ENCODE measurements at regions not wholly inside any gene's neighbourhood (a gene's known extent, or its start where the extent isn't known, plus 50 kb on each side); places are given as distances from the start of the nearest gene placed in this dataset.

DNA sequence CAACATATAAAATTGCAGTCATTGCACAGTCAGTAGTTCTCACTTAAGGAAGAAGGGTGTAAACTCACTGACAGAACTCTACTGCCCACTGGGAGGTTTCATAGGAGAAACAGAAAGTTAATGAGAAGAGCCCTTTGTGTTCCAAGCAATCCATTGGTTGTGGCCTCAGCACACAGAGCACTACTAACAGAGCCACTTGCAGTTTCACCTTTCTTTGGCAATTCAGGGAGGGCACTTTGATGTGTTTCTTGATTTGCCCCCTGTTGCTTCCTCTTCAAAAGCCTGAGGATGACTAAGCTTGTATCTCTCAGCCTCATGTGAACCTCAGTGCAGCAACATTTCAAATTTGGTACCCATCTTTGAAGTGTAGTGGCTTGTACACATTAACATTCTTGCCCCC, 409.4 kb downstream of the DMRTA1 start:
- H3K27me3 ChIP-seq, result no peaks in the 10 kb centered on the region
- no peaks in the 10 kb centered on the region for H3K9me3 ChIP-seq (ENCODE audit: low read depth)
- DNase-seq (ENCODE audit: low spot score), result peak; percentile 9
- H3K27ac ChIP-seq, result no peak overlapping the region
- H3K27ac Mint-ChIP-seq, result no peak overlapping the region
- H2AFZ ChIP-seq (replicated peaks), result no peak overlapping the region
- H3K79me2 ChIP-seq (ENCODE audit: low read depth), result no peaks in the 10 kb centered on the region
- no peaks in the 10 kb centered on the region for H3F3A ChIP-seq (ENCODE audit: low read depth)
- no peak overlapping the region for H3K4me3 ChIP-seq
- H3K4me2 ChIP-seq, result peak overlapping the region; percentile 37
- H3K4me1 Mint-ChIP-seq, result peaks cover 16% of the 10 kb centered on the region
- no peaks in the 10 kb centered on the region for H4K20me1 ChIP-seq (ENCODE audit: low read depth)
- no peaks in the 10 kb centered on the region for H3K36me3 ChIP-seq
- no peak overlapping the region for H3K4me3 Mint-ChIP-seq
- peaks cover 4% of the 10 kb centered on the region for H3K27me3 Mint-ChIP-seq (ENCODE audit: insufficient read depth, low read depth)
- peaks cover 12% of the 10 kb centered on the region for H3K9me3 Mint-ChIP-seq
- H3K36me3 Mint-ChIP-seq, result peaks cover 3% of the 10 kb centered on the region
- H3K4me1 ChIP-seq, result peaks cover 11% of the 10 kb centered on the region
- TF ChIP-seq EZH2 (IDR thresholded peaks at IDR 0.05) (no peak), EZH2phosphoT487 (IDR thresholded peaks at IDR 0.05) (no peak)
- TF ChIP-seq, protein P1, sequence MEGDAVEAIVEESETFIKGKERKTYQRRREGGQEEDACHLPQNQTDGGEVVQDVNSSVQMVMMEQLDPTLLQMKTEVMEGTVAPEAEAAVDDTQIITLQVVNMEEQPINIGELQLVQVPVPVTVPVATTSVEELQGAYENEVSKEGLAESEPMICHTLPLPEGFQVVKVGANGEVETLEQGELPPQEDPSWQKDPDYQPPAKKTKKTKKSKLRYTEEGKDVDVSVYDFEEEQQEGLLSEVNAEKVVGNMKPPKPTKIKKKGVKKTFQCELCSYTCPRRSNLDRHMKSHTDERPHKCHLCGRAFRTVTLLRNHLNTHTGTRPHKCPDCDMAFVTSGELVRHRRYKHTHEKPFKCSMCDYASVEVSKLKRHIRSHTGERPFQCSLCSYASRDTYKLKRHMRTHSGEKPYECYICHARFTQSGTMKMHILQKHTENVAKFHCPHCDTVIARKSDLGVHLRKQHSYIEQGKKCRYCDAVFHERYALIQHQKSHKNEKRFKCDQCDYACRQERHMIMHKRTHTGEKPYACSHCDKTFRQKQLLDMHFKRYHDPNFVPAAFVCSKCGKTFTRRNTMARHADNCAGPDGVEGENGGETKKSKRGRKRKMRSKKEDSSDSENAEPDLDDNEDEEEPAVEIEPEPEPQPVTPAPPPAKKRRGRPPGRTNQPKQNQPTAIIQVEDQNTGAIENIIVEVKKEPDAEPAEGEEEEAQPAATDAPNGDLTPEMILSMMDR (IDR thresholded peaks at IDR 0.05), result no peak
- no peak overlapping the region for H3K9ac ChIP-seq

DNA sequence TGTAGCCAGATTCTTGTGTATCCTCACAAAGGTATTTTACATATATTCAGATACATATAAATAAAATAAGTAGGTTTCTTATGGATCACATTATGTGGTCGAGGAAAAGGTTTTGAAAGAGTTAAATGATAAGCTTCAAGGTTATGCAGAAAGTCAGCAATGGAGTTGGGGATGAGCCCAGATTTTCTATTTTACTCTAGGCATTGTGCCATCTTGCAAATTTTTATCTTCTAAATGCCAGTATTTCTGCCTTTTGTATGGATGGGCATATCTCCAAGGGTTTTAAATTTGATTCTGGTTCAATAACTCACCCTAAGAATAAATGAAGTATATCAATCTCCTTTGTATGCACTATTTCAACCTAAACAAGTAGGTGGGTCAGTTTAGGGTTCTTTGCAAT, 410.7 kb downstream of the DMRTA1 start:
- H3F3A ChIP-seq (ENCODE audit: low read depth), result no peaks in the 10 kb centered on the region
- no peak overlapping the region for H3K27ac Mint-ChIP-seq
- TF ChIP-seq EZH2 (IDR thresholded peaks at IDR 0.05), result no peak
- TF ChIP-seq, protein P1 (IDR thresholded peaks at IDR 0.05), result no peak
- TF ChIP-seq EZH2phosphoT487 (IDR thresholded peaks at IDR 0.05), result no peak

DNA sequence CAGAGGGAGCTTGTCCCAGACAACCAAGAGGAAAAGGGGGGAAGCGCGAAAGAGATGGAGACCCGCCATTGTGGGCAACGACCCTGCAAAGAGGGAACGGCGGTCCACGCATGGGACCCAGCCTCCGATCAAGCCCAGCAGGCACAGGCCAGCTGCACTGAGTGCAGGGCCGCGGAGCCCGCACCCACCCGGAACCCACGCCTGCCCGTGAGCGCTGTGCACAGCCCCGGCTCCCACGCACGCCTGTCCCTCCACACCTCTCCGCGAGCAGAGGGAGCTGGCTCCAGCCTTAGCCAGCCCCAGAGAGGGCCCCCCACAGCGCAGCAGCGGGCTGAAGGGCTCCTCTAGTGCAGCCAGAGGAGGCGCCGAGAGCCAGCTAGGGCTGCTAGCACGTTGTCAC, 416.5 kb downstream of the DMRTA1 start:
- H3K9me3 ChIP-seq (ENCODE audit: low read depth), result no peaks in the 10 kb centered on the region
- H3F3A ChIP-seq (ENCODE audit: low read depth), result peaks cover 8% of the 10 kb centered on the region
- TF ChIP-seq, protein P1 (IDR thresholded peaks at IDR 0.05), result no peak
- TF ChIP-seq EZH2 (IDR thresholded peaks at IDR 0.05) (no peak), EZH2phosphoT487 (IDR thresholded peaks at IDR 0.05) (no peak)
- H3K27me3 ChIP-seq, result no peaks in the 10 kb centered on the region
- DNase-seq (ENCODE audit: low spot score), result peak; percentile 2
- Mint-ChIP-seq H3K9me3 (peaks cover 8% of the 10 kb centered on the region), H3K36me3 (peaks cover 3% of the 10 kb centered on the region), H3K27ac (no peak overlapping the region), H3K4me3 (no peak overlapping the region), H3K4me1 (peaks cover 9% of the 10 kb centered on the region), H3K27me3 (ENCODE audit: insufficient read depth, low read depth) (peaks cover 4% of the 10 kb centered on the region)
- H3K79me2 ChIP-seq (ENCODE audit: low read depth), result no peaks in the 10 kb centered on the region
- no peak overlapping the region for H2AFZ ChIP-seq (replicated peaks)
- H3K27ac ChIP-seq, result no peak overlapping the region
- no peak overlapping the region for H3K9ac ChIP-seq
- H3K36me3 ChIP-seq, result no peaks in the 10 kb centered on the region
- H3K4me2 ChIP-seq, result peak overlapping the region; percentile 44
- no peaks in the 10 kb centered on the region for H4K20me1 ChIP-seq (ENCODE audit: low read depth)
- H3K4me3 ChIP-seq, result no peak overlapping the region
- H3K4me1 ChIP-seq, result peaks cover 16% of the 10 kb centered on the region

More for the DNA sequence above, 410.7 kb downstream of the DMRTA1 start:
- Mint-ChIP-seq H3K4me1 (peaks cover 16% of the 10 kb centered on the region), H3K9me3 (peaks cover 12% of the 10 kb centered on the region), H3K4me3 (no peak overlapping the region), H3K27me3 (ENCODE audit: insufficient read depth, low read depth) (peaks cover 4% of the 10 kb centered on the region), H3K36me3 (peaks cover 3% of the 10 kb centered on the region)
- H3K4me2 ChIP-seq, result no peak overlapping the region
- no peak overlapping the region for H2AFZ ChIP-seq (replicated peaks)
- peaks cover 11% of the 10 kb centered on the region for H3K4me1 ChIP-seq
- no peaks in the 10 kb centered on the region for H3K79me2 ChIP-seq (ENCODE audit: low read depth)
- no peak for DNase-seq (ENCODE audit: low spot score)
- H3K9me3 ChIP-seq (ENCODE audit: low read depth), result no peaks in the 10 kb centered on the region
- no peaks in the 10 kb centered on the region for H3K27me3 ChIP-seq
- H3K36me3 ChIP-seq, result no peaks in the 10 kb centered on the region
- H3K27ac ChIP-seq, result no peak overlapping the region
- no peak overlapping the region for H3K4me3 ChIP-seq
- H3K9ac ChIP-seq, result no peak overlapping the region
- H4K20me1 ChIP-seq (ENCODE audit: low read depth), result no peaks in the 10 kb centered on the region

All from neural progenitor cell (in vitro differentiated cells).